Upper lobe of right lung (tissue), 1 donor: ENCODE measurements at regions not wholly inside any gene's neighbourhood (a gene's known extent, or its start where the extent isn't known, plus 50 kb on each side); places are given as distances from the start of the nearest gene placed in this dataset.
"Not testable (repeated sequence)": the region's sequence is repeated elsewhere in the genome, so short reads cannot be mapped to it uniquely, and the experiment has no call there.

Experiments used
- ATAC-seq: fragments of 200-7000 bp; cut with Tn5 transposase; one replicate; pipeline ENCODE4 v1.9.1; 2020; ENCODE audit warnings: mild to moderate bottlenecking, moderate library complexity
- DNase-seq: peaks from one replicate; pipeline ENCODE4 v3.0.0-alpha.2; 2020
- H3K27ac ChIP-seq: fragments of 200-600 bp; one replicate; pipeline ENCODE4 v1.8.0; 2022
- H3K27me3 ChIP-seq: fragments of 200-600 bp; one replicate; pipeline ENCODE4 v1.8.0; 2022; ENCODE audit warnings: mild to moderate bottlenecking
- H3K36me3 ChIP-seq: fragments of 200-600 bp; one replicate; pipeline ENCODE4 v1.8.0; 2022
- H3K4me1 ChIP-seq: fragments of 200-600 bp; one replicate; pipeline ENCODE4 v1.8.0; 2022
- H3K4me3 ChIP-seq: fragments of 200-600 bp; one replicate; pipeline ENCODE4 v1.8.0; 2022; ENCODE audit warnings: mild to moderate bottlenecking
- H3K9me3 ChIP-seq: fragments of 200-600 bp; one replicate; pipeline ENCODE4 v1.8.0; 2022
- CTCF ChIP-seq: fragments of 200-600 bp; IDR thresholded peaks from one replicate; pipeline ENCODE4 v1.8.0; 2022; ENCODE audit warnings: antibody characterized with exemption
- intact Hi-C: fragments of 100-400 bp; cut with DNase I; formaldehyde crosslinking; loops from one replicate; pipeline ENCODE4 v1.11.0; 2022
- donor health status: DM: no; HTN: yes; CAD: no; lungs with severe emphysema.

DNA sequence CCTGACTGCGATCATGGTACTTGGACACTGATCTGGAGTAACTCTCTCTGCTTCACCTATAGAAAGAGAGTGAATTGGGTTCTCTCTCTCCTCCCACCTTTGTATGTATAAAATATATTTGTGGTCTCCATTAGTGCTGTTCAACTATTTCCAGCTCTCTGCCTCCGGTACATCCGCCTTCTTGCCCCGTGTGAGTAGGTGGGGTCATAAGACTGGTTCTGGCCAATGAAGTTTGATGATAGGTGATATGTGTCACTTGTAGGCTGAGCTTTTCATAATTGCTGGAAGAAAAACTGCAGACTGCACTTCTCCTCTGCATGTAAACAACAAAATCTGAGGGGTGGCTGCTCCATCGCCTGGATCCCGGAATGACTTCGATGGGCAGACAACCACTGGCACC is 210.4 kb downstream of the EXOC5 start:
- no peak for DNase-seq
- ATAC-seq: no peak
- H3K4me3 ChIP-seq: no peak overlapping the region
- no peak for TF ChIP-seq CTCF
- no peaks in the 10 kb centered on the region for H3K36me3 ChIP-seq
- no peaks in the 10 kb centered on the region for H3K27me3 ChIP-seq
- intact Hi-C loops: no loop called here
- no peaks in the 10 kb centered on the region for H3K9me3 ChIP-seq
- H3K4me1 ChIP-seq: no peaks in the 10 kb centered on the region
- no peak overlapping the region for H3K27ac ChIP-seq

DNA sequence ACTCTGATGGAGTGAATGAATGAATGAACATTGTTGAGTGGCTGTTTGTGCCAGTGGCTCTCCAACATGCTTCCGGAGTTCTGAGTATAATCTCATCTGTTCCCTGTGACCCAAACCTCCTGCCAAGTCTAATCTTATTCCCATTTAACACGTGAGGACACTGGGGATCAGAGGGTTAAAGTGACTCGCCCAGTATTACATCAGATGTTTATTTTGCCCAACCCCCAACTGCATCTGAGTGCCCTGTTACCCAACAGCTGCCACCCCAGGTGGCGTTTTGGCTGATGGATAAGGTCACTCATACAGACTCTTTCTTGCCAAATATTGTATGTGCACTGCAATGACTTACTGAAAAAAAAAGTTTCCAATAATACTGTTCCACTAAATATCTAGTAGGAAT is 210.9 kb downstream of the EXOC5 start:
- DNase-seq: peak; percentile 65
- H3K27me3 ChIP-seq: no peaks in the 10 kb centered on the region
- H3K4me3 ChIP-seq: no peak overlapping the region
- H3K4me1 ChIP-seq: no peaks in the 10 kb centered on the region
- intact Hi-C loops: no loop called here
- no peak for TF ChIP-seq CTCF
- ATAC-seq: peak; percentile 84
- no peaks in the 10 kb centered on the region for H3K36me3 ChIP-seq
- no peak overlapping the region for H3K27ac ChIP-seq
- H3K9me3 ChIP-seq: no peaks in the 10 kb centered on the region

DNA sequence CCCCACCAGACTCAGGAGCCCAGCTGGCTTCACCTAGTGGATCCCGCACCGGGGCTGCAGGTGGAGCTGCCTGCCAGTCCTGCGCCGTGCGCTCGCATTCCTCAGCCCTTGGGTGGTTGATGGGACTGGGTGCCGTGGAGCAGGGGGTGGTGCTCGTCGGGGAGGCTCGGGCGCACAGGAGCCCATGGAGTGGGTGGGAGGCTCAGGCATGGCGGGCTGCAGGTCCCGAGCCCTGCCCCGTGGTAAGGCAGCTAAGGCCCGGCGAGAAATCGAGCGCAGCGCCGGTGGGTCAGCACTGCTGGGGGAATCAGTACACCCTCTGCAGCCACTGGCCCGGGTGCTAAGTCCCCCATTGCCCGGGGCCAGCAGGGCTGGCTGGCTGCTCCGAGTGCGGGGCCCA is 212.2 kb downstream of the EXOC5 start:
- H3K27me3 ChIP-seq, H3K36me3 ChIP-seq, ATAC-seq, DNase-seq, H3K4me1 ChIP-seq, H3K27ac ChIP-seq, intact Hi-C loops, H3K4me3 ChIP-seq, H3K9me3 ChIP-seq: not testable (repeated sequence)

DNA sequence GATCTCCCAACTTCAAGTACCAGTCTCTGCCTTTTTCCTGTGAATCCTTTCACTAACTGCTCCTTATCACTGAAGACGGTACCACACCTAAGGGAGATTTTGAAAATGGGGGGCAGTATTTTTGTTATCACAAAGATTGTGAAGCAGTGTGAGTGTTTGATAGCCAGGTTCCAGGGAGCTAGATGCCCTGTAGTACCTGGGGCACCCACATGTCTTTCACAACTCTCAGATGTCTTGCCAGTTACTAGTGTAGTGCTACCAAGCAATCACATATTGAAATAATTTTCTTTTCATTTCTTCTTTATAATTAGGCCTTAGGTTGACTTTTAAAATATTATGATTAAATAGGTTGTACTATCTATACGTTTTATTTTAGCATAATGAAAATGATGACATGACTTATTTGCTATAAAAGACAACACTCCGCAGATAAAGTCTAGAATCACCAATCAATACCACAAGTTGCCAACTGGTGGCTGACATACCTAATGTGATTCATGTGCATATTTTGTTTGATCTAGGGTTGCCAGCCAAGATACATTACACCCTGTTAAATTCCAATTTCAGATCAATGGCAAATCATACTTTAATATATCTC is 215.9 kb downstream of the EXOC5 start:
- Histone ChIP-seq H3K27me3 (no peaks in the 10 kb centered on the region), H3K9me3 (no peaks in the 10 kb centered on the region), H3K4me1 (no peaks in the 10 kb centered on the region), H3K36me3 (no peaks in the 10 kb centered on the region), H3K27ac (no peak overlapping the region), H3K4me3 (no peak overlapping the region)
- ATAC-seq: no peak
- DNase-seq: no peak
- no peak for TF ChIP-seq CTCF
- intact Hi-C loops: no loop called here

DNA sequence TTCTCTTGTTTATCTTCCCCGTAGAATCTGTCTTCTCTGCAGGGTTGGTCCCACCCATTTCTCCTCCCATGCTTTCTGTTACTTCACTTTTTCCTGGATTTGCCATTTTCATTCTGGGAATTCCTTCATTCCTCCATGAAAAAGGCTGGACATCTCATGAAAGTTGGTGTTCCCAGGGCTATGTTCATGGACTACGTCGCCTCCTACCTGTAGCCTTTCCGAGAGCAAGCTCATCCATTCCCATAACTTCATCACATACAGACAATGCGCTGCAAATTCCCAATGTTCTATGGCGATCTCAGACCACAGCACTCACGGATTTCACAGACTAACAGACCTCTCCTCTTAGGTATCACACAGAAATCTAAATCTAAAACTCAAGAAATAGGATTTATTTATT is 217.1 kb downstream of the EXOC5 start:
- Histone ChIP-seq H3K9me3 (no peaks in the 10 kb centered on the region), H3K36me3 (no peaks in the 10 kb centered on the region), H3K27me3 (no peaks in the 10 kb centered on the region), H3K27ac (no peak overlapping the region), H3K4me3 (no peak overlapping the region), H3K4me1 (no peaks in the 10 kb centered on the region)
- intact Hi-C loops: no loop called here
- no peak for TF ChIP-seq CTCF
- DNase-seq (no peak), ATAC-seq (no peak)

- DNase-seq (no peak), ATAC-seq (no peak)
- Histone ChIP-seq H3K36me3 (no peaks in the 10 kb centered on the region), H3K4me1 (no peaks in the 10 kb centered on the region), H3K4me3 (no peak overlapping the region), H3K27ac (no peak overlapping the region), H3K27me3 (no peaks in the 10 kb centered on the region), H3K9me3 (no peaks in the 10 kb centered on the region)
- no peak for TF ChIP-seq CTCF
- intact Hi-C loops: no loop called here
These were observed 218.9 kb downstream of the EXOC5 start for GRCh38 chr14:57049848-57050247.
